ENCODE measurements at regions not wholly inside any gene's neighbourhood (a gene's known extent, or its start where the extent isn't known, plus 50 kb on each side); places are given as distances from the start of the nearest gene placed in this dataset.
"Not testable (repeated sequence)": the region's sequence is repeated elsewhere in the genome, so short reads cannot be mapped to it uniquely, and the experiment has no call there.

GRCh38 chr1:70719154-70719553, 308.1 kb downstream of the CTH start:
- Histone ChIP-seq H3K4me1 (peaks cover 0 to 27% (median 17%) of the 10 kb centered on the region in 4 donors), H3K36me3 (no peaks in the 10 kb centered on the region), H3K27me3 (no peaks in the 10 kb centered on the region), H3K4me3 (no peak overlapping the region), H3K27ac (no peak overlapping the region), H3K9me3 (no peaks in the 10 kb centered on the region)
- TF ChIP-seq EP300 (IDR thresholded peaks at IDR 0.05) (no peak), POLR2AphosphoS5 (IDR thresholded peaks at IDR 0.05) (no peak), POLR2A (IDR thresholded peaks at IDR 0.05) (no peak)
- TF ChIP-seq, protein P1, sequence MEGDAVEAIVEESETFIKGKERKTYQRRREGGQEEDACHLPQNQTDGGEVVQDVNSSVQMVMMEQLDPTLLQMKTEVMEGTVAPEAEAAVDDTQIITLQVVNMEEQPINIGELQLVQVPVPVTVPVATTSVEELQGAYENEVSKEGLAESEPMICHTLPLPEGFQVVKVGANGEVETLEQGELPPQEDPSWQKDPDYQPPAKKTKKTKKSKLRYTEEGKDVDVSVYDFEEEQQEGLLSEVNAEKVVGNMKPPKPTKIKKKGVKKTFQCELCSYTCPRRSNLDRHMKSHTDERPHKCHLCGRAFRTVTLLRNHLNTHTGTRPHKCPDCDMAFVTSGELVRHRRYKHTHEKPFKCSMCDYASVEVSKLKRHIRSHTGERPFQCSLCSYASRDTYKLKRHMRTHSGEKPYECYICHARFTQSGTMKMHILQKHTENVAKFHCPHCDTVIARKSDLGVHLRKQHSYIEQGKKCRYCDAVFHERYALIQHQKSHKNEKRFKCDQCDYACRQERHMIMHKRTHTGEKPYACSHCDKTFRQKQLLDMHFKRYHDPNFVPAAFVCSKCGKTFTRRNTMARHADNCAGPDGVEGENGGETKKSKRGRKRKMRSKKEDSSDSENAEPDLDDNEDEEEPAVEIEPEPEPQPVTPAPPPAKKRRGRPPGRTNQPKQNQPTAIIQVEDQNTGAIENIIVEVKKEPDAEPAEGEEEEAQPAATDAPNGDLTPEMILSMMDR (IDR thresholded peaks at IDR 0.05) = no peak
- intact Hi-C loops (cut with DNase I) = no loop called here
- no peak for DNase-seq
- 62 to 67% methylated on average over 2 of the region's 2 CpGs for WGBS, 2 donors

DNA sequence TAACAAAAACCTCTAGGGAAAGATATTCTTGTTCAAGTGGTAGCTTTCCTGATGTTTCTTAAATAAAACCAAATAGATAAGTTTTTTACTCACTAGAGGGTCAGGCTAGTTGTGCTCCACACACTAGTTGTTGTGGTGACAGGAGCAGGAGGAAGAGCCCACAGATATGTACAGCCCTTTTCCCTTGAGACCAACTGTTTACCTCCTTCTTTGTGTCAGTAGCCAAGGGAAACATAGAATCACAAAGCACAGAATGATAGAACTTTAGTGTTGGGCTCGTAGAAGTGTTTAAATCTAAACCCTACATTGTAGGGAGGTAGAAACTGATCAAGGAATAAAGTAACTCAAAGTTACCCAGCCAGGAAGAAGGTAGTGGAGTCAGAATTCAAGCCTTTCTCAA, 309.0 kb downstream of the CTH start:
- Histone ChIP-seq H3K27me3 (no peaks in the 10 kb centered on the region), H3K4me3 (no peak overlapping the region), H3K27ac (no peak overlapping the region), H3K9me3 (peaks cover 0 to 1% (median 0%) of the 10 kb centered on the region in 4 donors), H3K4me1 (peaks cover 0 to 27% (median 17%) of the 10 kb centered on the region in 4 donors), H3K36me3 (no peaks in the 10 kb centered on the region)
- intact Hi-C loops (cut with DNase I) = no loop called here
- DNase-seq = no peak
- WGBS, 2 donors = 32 to 58% methylated on average over 1 of the region's 1 CpG
- TF ChIP-seq EP300 (IDR thresholded peaks at IDR 0.05) (no peak), POLR2AphosphoS5 (IDR thresholded peaks at IDR 0.05) (no peak)
- TF ChIP-seq, protein P1 (IDR thresholded peaks at IDR 0.05) = no peak

DNA sequence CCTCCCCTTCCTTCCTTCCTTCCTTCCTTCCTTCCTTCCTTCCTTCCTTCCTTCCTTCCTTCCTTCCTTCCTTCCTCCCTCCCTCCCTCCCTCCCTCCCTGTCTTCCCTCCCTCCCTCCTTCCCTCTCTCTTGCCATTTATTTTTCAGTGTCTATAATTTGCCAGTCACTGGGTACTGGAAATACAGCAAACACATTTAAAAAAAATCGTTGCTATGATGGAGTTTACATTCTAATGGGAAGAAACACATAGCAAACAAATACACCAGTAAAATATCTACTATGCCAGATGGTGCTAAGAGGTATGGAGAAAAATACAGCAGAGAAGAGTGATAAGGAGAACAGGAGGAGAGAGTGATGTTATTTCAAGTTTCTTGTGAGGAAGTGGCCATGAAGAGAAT, 309.5 kb downstream of the CTH start:
- peaks cover 0 to 27% (median 17%) of the 10 kb centered on the region in 4 donors for H3K4me1 ChIP-seq
- peaks cover 0 to 1% (median 0%) of the 10 kb centered on the region in 4 donors for H3K9me3 ChIP-seq
- no peaks in the 10 kb centered on the region for H3K27me3 ChIP-seq
- no peak overlapping the region for H3K4me3 ChIP-seq
- H3K27ac ChIP-seq = no peak overlapping the region
- no peaks in the 10 kb centered on the region for H3K36me3 ChIP-seq
- intact Hi-C loops (cut with DNase I) = no loop called here
- TF ChIP-seq, protein P1 (IDR thresholded peaks at IDR 0.05) = no peak
- TF ChIP-seq POLR2A (IDR thresholded peaks at IDR 0.05) (no peak), POLR2AphosphoS5 (IDR thresholded peaks at IDR 0.05) (no peak), EP300 (IDR thresholded peaks at IDR 0.05) (no peak)
- 32 to 57% methylated on average over 1 of the region's 1 CpG for WGBS, 2 donors
- no peak for DNase-seq

DNA sequence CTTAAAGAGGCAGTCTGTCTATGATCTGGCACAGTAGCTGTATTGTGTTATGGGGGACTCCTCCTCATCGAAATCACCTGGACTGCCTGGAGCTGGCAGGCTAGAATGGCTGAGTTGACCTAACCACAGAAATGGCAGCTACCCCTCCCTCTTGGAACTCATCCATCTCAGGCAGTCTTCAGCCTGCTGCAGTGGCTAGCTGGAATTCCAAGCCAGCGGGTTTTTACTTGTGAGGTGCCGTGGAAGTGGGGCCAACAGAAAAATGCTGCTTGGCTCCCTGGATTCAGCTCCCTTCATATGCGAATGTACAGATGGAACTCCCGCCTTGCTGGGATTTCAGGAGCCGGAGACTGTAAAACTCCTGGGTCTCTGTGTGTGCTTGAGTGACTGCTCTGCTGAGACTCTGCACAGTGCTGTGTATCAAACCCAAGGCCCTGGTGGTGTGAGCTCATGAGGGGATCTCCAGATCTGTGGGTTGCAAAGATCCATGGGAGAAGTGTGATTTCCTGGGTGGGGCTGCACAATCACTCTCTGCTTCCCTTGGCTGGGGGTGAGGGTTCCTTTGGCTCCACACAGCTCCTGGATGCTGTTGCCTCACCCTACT, 316.9 kb downstream of the CTH start:
- Histone ChIP-seq H3K4me3 (no peak overlapping the region), H3K4me1 (no peaks in the 10 kb centered on the region), H3K9me3 (peaks cover 0 to 6% (median 3%) of the 10 kb centered on the region in 4 donors), H3K27me3 (no peaks in the 10 kb centered on the region), H3K36me3 (no peaks in the 10 kb centered on the region), H3K27ac (no peak overlapping the region)
- TF ChIP-seq POLR2A (IDR thresholded peaks at IDR 0.05) (no peak), POLR2AphosphoS5 (IDR thresholded peaks at IDR 0.05) (no peak), EP300 (IDR thresholded peaks at IDR 0.05) (no peak)
- TF ChIP-seq, protein P1 (IDR thresholded peaks at IDR 0.05) = no peak
- DNase-seq = no peak
- intact Hi-C loops (cut with DNase I) = no loop called here
- 84 to 87% methylated on average over 6 of the region's 6 CpGs for WGBS, 2 donors

- H3K4me1 ChIP-seq; H3K27ac ChIP-seq; H3K36me3 ChIP-seq; H3K9me3 ChIP-seq; H3K4me3 ChIP-seq; DNase-seq; H3K27me3 ChIP-seq; intact Hi-C loops (cut with DNase I): not testable (repeated sequence)
- 77 to 82% methylated on average over 5 to 6 of the region's 6 CpGs for WGBS, 2 donors
These were observed 311.1 kb downstream of the PTGER3 start for GRCh38 chr1:70736518-70736917.

Data from sigmoid colon (tissue), 6 donors.